ENCODE measurements at regions not wholly inside any gene's neighbourhood (a gene's known extent, or its start where the extent isn't known, plus 50 kb on each side); places are given as distances from the start of the nearest gene placed in this dataset.

DNA sequence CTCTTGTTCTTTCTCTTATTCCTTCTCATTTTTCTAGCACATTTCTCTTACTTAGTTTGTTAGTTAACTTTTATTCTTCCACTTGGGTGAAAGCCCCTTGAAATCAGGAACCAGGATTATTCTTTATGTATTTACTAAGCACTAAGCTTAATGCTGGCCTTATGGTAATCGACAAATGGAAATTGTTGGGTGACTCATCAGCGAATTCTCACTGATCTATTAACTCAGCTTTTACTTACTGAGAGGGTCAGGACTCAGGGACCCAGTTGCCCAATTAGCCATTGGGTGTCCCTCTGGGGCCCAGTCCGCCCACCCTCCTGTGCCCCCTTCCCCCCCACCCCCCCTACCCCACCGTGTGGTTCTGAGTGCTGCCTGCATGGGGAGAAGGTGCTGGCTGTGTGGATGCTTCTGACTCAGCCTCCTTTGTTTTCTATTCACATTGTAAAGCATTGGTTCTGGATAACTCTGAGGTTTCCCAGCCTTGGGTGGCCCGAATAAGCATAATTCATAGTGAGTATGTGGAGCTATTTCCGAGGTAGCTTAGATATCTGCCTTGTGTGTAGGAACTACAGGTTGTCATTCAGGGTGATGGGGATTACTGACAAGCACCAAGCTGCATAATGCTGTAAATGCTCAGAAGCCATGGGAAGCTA is 240.9 kb downstream of the FGF9 start:
- Histone ChIP-seq H2BK15ac (ENCODE audit: low read depth, low read length) (no peak overlapping the region), H2AFZ (ENCODE audit: low read length) (no peak overlapping the region), H3K14ac (ENCODE audit: insufficient read depth, low read length) (no peak overlapping the region), H3K27ac (ENCODE audit: insufficient read length, low read depth, low read length) (no peak overlapping the region), H4K8ac (replicated peaks; ENCODE audit: insufficient read length, low read depth, low read length) (no peak overlapping the region), H3K79me1 (ENCODE audit: insufficient read depth, low read depth, low read length, poor library complexity, severe bottlenecking) (no peaks in the 10 kb centered on the region), H2AK5ac (ENCODE audit: insufficient read length, low read length) (no peak overlapping the region), H4K5ac (ENCODE audit: insufficient read length, low read depth, low read length) (no peak overlapping the region), H3K79me2 (ENCODE audit: insufficient read depth, low read length) (no peaks in the 10 kb centered on the region), H2BK20ac (ENCODE audit: low read depth, low read length, poor library complexity, severe bottlenecking) (no peak overlapping the region), H4K91ac (ENCODE audit: insufficient read length, low read depth, low read length) (no peak overlapping the region), H3K18ac (ENCODE audit: insufficient read length, low read depth, low read length) (no peak overlapping the region), H2BK120ac (ENCODE audit: low read depth, low read length, poor library complexity, severe bottlenecking) (no peak overlapping the region), H3K23me2 (ENCODE audit: insufficient read length, low read depth, low read length, poor library complexity, severe bottlenecking) (no peaks in the 10 kb centered on the region), H3T11ph (ENCODE audit: low read length) (no peak overlapping the region), H3K23ac (ENCODE audit: insufficient read length, low read depth, low read length) (no peak overlapping the region), H2BK12ac (ENCODE audit: insufficient read length, low read depth, low read length) (no peak overlapping the region), H2BK5ac (ENCODE audit: insufficient read length, low read length) (no peak overlapping the region), H3K4ac (ENCODE audit: low read depth, low read length) (no peak overlapping the region), H3K27me3 (ENCODE audit: insufficient read depth, low read length) (no peaks in the 10 kb centered on the region), H3K56ac (ENCODE audit: insufficient read length, low read depth, low read length) (no peak overlapping the region), H3K9ac (ENCODE audit: extremely low read depth, insufficient read length, low read length) (no peak overlapping the region), H3K4me2 (ENCODE audit: insufficient read depth, insufficient read length, low read length) (no peak overlapping the region), H3K9me3 (ENCODE audit: control insufficient read depth, low read depth, low read length) (no peaks in the 10 kb centered on the region), H4K20me1 (ENCODE audit: control insufficient read depth, insufficient read depth, insufficient read length) (no peaks in the 10 kb centered on the region), H3K4me1 (ENCODE audit: insufficient read depth, low read length) (peaks cover 2% of the 10 kb centered on the region; the same call in 1 of the 2 replicates)
- Mint-ChIP-seq H3K4me3 (no peak overlapping the region), H3K36me3 (ENCODE audit: insufficient read depth in 1 of 3, low read depth in 3 of 3) (no peaks in the 10 kb centered on the region; a peak in 1 of 7 replicates), H3K9me3 (0 out of 5 replicates have a peak, but pooled peaks cover 0 to 2% of the 10 kb centered on the region in 2 experiments), H3K27me3 (ENCODE audit: low read depth) (peaks cover 2% of the 10 kb centered on the region; the same call in 1 of the 2 replicates), H3K27ac (peak overlapping the region in 1 of 3 experiments; percentile 18; a peak in 1 of 7 replicates), H3K4me1 (peaks cover 11 to 20% of the 10 kb centered on the region in 2 experiments)
- WGBS (ENCODE audit: extremely low coverage, insufficient read length, low lambda C conversion rate) = no CpG with 5 or more reads among the region's 6 CpGs
- DNase-seq = no peak
- TF ChIP-seq, protein P1, sequence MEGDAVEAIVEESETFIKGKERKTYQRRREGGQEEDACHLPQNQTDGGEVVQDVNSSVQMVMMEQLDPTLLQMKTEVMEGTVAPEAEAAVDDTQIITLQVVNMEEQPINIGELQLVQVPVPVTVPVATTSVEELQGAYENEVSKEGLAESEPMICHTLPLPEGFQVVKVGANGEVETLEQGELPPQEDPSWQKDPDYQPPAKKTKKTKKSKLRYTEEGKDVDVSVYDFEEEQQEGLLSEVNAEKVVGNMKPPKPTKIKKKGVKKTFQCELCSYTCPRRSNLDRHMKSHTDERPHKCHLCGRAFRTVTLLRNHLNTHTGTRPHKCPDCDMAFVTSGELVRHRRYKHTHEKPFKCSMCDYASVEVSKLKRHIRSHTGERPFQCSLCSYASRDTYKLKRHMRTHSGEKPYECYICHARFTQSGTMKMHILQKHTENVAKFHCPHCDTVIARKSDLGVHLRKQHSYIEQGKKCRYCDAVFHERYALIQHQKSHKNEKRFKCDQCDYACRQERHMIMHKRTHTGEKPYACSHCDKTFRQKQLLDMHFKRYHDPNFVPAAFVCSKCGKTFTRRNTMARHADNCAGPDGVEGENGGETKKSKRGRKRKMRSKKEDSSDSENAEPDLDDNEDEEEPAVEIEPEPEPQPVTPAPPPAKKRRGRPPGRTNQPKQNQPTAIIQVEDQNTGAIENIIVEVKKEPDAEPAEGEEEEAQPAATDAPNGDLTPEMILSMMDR (conservative IDR thresholded peaks at IDR 0.05) = no peak
